ENCODE measurements at regions not wholly inside any gene's neighbourhood (a gene's known extent, or its start where the extent isn't known, plus 50 kb on each side); places are given as distances from the start of the nearest gene placed in this dataset.

DNA sequence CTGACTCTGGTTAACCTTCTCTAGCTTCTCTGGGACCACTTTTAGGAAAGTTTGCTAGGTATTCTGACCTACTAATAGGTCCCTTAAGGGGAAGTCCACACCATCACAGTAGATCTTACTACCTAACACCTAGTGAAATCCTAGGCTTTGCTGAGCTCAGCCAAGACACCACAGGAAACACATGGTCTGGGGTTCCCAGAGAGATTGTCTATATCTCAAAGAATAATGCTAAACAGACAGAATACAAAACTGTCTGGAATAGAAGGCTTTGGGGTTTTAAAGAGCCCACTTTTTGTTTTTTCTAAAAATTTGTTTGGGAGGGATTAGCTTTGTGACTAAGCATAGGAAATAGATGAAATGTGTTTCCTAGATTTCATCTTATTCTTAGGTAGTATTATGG lies 395.1 kb downstream of the ARHGEF28 start:
- no peak for DNase-seq
- H3K36me3 Mint-ChIP-seq (ENCODE audit: unreplicated experiment): peaks cover 5% of the 10 kb centered on the region
- peaks cover 8% of the 10 kb centered on the region for H3K4me1 Mint-ChIP-seq (ENCODE audit: low read depth, unreplicated experiment)
- no peak overlapping the region for H3K27ac Mint-ChIP-seq (ENCODE audit: unreplicated experiment)
- H3K4me3 Mint-ChIP-seq (ENCODE audit: unreplicated experiment): no peak overlapping the region
- TF ChIP-seq, protein P1, sequence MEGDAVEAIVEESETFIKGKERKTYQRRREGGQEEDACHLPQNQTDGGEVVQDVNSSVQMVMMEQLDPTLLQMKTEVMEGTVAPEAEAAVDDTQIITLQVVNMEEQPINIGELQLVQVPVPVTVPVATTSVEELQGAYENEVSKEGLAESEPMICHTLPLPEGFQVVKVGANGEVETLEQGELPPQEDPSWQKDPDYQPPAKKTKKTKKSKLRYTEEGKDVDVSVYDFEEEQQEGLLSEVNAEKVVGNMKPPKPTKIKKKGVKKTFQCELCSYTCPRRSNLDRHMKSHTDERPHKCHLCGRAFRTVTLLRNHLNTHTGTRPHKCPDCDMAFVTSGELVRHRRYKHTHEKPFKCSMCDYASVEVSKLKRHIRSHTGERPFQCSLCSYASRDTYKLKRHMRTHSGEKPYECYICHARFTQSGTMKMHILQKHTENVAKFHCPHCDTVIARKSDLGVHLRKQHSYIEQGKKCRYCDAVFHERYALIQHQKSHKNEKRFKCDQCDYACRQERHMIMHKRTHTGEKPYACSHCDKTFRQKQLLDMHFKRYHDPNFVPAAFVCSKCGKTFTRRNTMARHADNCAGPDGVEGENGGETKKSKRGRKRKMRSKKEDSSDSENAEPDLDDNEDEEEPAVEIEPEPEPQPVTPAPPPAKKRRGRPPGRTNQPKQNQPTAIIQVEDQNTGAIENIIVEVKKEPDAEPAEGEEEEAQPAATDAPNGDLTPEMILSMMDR (IDR thresholded peaks at IDR 0.05; ENCODE audit: partially characterized antibody, unreplicated experiment): no peak
- peaks cover 4% of the 10 kb centered on the region for H3K9me3 Mint-ChIP-seq (ENCODE audit: unreplicated experiment)
- peaks cover 3% of the 10 kb centered on the region for H3K27me3 Mint-ChIP-seq (ENCODE audit: unreplicated experiment)

DNA sequence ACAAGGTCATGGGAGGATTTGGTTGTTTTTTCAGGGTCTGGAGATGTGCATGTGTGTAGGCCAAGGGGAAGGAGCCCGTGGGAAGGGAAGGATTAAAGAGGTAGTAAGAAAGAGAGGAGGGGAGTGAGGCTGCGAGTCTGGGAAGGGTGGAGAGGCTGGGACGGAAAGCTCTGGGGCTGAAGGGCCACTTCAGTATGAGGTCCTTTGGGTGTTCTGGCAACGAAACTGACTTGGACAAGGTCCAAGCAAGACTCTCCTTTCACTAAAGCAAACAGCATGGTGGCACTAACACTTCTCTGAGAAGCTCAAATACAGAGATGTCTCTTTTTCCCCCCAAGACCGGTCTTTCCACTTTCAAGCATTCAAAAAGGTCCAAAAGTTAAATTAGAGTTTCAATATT lies 394.5 kb downstream of the ARHGEF28 start:
- no peak for DNase-seq
- Mint-ChIP-seq H3K36me3 (ENCODE audit: unreplicated experiment) (peaks cover 5% of the 10 kb centered on the region), H3K4me3 (ENCODE audit: unreplicated experiment) (no peak overlapping the region), H3K9me3 (ENCODE audit: unreplicated experiment) (peaks cover 4% of the 10 kb centered on the region), H3K4me1 (ENCODE audit: low read depth, unreplicated experiment) (peaks cover 2% of the 10 kb centered on the region), H3K27ac (ENCODE audit: unreplicated experiment) (no peak overlapping the region), H3K27me3 (ENCODE audit: unreplicated experiment) (no peaks in the 10 kb centered on the region)
- TF ChIP-seq, protein P1 (IDR thresholded peaks at IDR 0.05; ENCODE audit: partially characterized antibody, unreplicated experiment): no peak

DNA sequence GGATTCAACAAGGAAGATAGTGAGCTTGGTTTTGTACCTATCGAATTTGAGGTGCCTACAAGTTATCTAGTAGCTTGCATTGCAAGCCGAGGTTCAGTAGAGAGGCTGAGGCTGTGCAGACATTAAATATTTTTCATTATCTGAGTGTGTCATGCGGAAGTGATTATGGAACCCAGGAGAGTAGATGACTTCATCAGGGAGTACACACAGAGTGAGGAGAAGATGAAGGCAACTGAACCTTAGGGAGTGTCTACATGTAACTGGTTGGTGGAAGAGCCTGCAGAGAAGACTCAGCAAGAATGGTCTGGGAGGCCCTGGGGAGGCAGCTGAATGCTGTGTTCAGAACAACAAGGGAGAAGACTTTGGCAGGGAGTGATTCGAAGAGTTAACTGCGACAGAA lies 393.9 kb downstream of the ARHGEF28 start:
- Mint-ChIP-seq H3K9me3 (ENCODE audit: unreplicated experiment) (peaks cover 4% of the 10 kb centered on the region), H3K4me3 (ENCODE audit: unreplicated experiment) (no peak overlapping the region), H3K36me3 (ENCODE audit: unreplicated experiment) (peaks cover 5% of the 10 kb centered on the region), H3K27me3 (ENCODE audit: unreplicated experiment) (no peaks in the 10 kb centered on the region), H3K4me1 (ENCODE audit: low read depth, unreplicated experiment) (no peaks in the 10 kb centered on the region), H3K27ac (ENCODE audit: unreplicated experiment) (no peak overlapping the region)
- TF ChIP-seq, protein P1 (IDR thresholded peaks at IDR 0.05; ENCODE audit: partially characterized antibody, unreplicated experiment): no peak
- DNase-seq: no peak

DNA sequence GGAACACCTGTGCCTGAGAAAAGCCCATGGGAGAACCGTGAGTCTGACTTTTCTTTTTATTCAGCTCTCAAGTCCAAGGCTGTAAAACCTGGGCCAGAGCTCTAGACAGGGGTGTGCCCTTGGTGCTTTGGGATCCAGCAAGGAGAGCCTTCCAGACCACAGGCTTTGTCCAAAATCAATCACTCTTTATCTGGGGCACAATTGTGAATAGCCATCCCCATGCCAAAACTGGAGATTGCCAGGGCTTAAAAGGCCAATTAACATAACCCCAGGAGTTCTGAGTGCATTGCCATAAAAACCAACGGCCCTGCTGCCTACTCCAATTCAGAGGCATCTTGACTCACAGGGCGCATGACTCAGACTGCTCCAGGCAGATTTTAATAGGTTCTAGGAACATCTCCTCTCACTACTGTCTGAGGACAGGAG lies 391.8 kb downstream of the ARHGEF28 start:
- H3K4me3 Mint-ChIP-seq (ENCODE audit: unreplicated experiment): no peak overlapping the region
- H3K27me3 Mint-ChIP-seq (ENCODE audit: unreplicated experiment): no peaks in the 10 kb centered on the region
- H3K4me1 Mint-ChIP-seq (ENCODE audit: low read depth, unreplicated experiment): no peaks in the 10 kb centered on the region
- TF ChIP-seq, protein P1 (IDR thresholded peaks at IDR 0.05; ENCODE audit: partially characterized antibody, unreplicated experiment): no peak
- H3K27ac Mint-ChIP-seq (ENCODE audit: unreplicated experiment): no peak overlapping the region
- no peak for DNase-seq
- H3K36me3 Mint-ChIP-seq (ENCODE audit: unreplicated experiment): peaks cover 5% of the 10 kb centered on the region
- peaks cover 4% of the 10 kb centered on the region for H3K9me3 Mint-ChIP-seq (ENCODE audit: unreplicated experiment)

DNA sequence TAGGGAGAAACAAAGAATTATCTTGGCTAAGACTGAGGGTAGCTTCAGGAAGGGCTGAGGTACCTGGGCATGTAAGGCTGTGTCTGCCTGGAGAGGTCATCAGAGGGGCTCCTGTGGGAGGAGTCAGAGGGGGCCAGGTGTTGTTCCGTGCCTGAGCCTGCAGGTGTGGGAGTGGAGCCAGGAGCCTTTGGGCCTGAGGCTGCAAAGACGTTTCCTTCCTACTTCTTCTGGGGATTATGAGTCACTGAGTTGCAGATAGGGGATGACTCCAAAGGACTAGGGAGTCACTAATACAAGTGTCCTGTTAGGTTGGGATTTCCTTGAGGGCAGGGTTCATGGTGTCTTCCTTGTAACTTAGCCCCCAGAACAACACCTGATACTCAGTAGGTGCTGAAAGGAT lies 391.1 kb downstream of the ARHGEF28 start:
- H3K9me3 Mint-ChIP-seq (ENCODE audit: unreplicated experiment): peaks cover 4% of the 10 kb centered on the region
- TF ChIP-seq, protein P1 (IDR thresholded peaks at IDR 0.05; ENCODE audit: partially characterized antibody, unreplicated experiment): no peak
- H3K36me3 Mint-ChIP-seq (ENCODE audit: unreplicated experiment): peaks cover 5% of the 10 kb centered on the region
- DNase-seq: no peak
- no peak overlapping the region for H3K27ac Mint-ChIP-seq (ENCODE audit: unreplicated experiment)
- no peaks in the 10 kb centered on the region for H3K4me1 Mint-ChIP-seq (ENCODE audit: low read depth, unreplicated experiment)
- H3K4me3 Mint-ChIP-seq (ENCODE audit: unreplicated experiment): no peak overlapping the region
- no peaks in the 10 kb centered on the region for H3K27me3 Mint-ChIP-seq (ENCODE audit: unreplicated experiment)
